OCI-LY3 (cell line): ENCODE measurements at regions not wholly inside any gene's neighbourhood (a gene's known extent, or its start where the extent isn't known, plus 50 kb on each side); places are given as distances from the start of the nearest gene placed in this dataset.

Experiments
- EZH2phosphoT487 ChIP-seq: fragments of 200-600 bp; shearing (Covaris generic); IDR thresholded peaks from 2 replicates; pipeline ENCODE4 v1.6.1; 2018; ENCODE audit warnings: antibody characterized with exemption, mixed run types, low read depth
- TF ChIP-seq, protein P1 (sequence below): fragments of 200-600, 300-600 bp; sonication (generic); IDR thresholded peaks from 2 replicates; pipeline ENCODE4 v1.5.1; 2014; ENCODE audit warnings: antibody characterized with exemption, low read length, low read depth

- TF ChIP-seq, protein P1, sequence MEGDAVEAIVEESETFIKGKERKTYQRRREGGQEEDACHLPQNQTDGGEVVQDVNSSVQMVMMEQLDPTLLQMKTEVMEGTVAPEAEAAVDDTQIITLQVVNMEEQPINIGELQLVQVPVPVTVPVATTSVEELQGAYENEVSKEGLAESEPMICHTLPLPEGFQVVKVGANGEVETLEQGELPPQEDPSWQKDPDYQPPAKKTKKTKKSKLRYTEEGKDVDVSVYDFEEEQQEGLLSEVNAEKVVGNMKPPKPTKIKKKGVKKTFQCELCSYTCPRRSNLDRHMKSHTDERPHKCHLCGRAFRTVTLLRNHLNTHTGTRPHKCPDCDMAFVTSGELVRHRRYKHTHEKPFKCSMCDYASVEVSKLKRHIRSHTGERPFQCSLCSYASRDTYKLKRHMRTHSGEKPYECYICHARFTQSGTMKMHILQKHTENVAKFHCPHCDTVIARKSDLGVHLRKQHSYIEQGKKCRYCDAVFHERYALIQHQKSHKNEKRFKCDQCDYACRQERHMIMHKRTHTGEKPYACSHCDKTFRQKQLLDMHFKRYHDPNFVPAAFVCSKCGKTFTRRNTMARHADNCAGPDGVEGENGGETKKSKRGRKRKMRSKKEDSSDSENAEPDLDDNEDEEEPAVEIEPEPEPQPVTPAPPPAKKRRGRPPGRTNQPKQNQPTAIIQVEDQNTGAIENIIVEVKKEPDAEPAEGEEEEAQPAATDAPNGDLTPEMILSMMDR: no peak
- no peak for TF ChIP-seq EZH2phosphoT487
Observed at GRCh38 chr6:167655174-167655821, 171.4 kb upstream of the AFDN start.
